ENCODE measurements at regions not wholly inside any gene's neighbourhood (a gene's known extent, or its start where the extent isn't known, plus 50 kb on each side); places are given as distances from the start of the nearest gene placed in this dataset.

DNA sequence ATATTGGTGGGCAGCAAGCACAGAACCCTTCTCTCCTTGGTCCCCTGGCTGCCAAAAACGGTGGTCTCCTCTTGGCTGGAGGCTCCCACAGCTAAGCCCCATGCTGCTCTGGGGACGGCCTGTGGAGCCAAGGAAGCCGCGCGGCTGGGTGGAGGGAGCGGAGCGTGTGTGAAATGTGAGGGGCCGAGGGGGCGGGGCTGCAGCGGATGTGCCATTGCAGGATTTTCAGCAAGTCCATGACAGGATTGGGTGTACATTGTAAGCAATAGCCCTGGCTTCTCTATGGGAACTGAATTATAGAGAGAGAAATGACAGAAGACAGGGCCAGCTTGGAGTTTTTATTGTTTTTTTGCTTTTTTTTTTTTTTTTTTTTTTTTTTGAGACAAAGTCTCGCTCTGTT, 336.5 kb downstream of the DIRAS2 start:
- Histone ChIP-seq H3K36me3 (no peaks in the 10 kb centered on the region), H3K4me1 (no peaks in the 10 kb centered on the region), H3K4me3 (no peak overlapping the region), H3K27ac (no peak overlapping the region), H3K27me3 (no peaks in the 10 kb centered on the region), H3K9me3 (no peaks in the 10 kb centered on the region)
- peak in 3 of 4 donors; percentile 44 to 69 (median 66) for DNase-seq
- TF ChIP-seq, protein P1, sequence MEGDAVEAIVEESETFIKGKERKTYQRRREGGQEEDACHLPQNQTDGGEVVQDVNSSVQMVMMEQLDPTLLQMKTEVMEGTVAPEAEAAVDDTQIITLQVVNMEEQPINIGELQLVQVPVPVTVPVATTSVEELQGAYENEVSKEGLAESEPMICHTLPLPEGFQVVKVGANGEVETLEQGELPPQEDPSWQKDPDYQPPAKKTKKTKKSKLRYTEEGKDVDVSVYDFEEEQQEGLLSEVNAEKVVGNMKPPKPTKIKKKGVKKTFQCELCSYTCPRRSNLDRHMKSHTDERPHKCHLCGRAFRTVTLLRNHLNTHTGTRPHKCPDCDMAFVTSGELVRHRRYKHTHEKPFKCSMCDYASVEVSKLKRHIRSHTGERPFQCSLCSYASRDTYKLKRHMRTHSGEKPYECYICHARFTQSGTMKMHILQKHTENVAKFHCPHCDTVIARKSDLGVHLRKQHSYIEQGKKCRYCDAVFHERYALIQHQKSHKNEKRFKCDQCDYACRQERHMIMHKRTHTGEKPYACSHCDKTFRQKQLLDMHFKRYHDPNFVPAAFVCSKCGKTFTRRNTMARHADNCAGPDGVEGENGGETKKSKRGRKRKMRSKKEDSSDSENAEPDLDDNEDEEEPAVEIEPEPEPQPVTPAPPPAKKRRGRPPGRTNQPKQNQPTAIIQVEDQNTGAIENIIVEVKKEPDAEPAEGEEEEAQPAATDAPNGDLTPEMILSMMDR (IDR thresholded peaks at IDR 0.05) = no peak
- ATAC-seq = no peak
- intact Hi-C loops (cut with DNase I) = no loop called here

DNA sequence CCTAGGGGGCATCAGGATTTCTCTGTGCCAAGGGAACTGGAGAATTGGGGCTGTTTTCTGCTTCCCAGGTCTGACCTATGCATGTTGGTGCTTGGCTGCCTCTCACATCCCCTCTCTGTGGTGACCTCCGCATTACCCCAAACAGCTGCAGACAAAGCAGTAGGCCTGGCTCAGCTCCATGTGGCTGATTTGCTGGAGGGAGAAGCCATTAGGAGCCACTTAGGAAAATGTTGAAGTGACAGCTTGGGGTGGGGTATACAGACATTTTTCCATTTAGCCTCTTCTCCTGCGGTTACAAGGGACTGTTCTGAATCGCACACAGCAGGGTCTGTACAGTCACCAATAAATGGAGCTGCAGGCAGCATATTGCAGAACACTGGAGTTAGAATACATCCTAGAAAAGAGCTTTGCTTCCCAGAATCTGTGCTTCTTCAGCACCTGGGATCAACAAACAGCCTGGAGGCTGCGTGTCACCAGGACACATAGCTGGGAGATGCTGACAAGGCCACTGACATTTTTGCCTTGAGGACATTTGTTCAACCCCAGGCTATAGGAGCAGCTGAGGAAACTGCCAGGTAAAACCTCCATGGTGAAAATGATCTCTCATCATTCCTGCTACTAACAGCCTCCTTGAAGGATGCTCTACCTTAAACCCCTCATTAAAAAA, 335.3 kb downstream of the DIRAS2 start:
- H3K4me1 ChIP-seq = no peaks in the 10 kb centered on the region

DNA sequence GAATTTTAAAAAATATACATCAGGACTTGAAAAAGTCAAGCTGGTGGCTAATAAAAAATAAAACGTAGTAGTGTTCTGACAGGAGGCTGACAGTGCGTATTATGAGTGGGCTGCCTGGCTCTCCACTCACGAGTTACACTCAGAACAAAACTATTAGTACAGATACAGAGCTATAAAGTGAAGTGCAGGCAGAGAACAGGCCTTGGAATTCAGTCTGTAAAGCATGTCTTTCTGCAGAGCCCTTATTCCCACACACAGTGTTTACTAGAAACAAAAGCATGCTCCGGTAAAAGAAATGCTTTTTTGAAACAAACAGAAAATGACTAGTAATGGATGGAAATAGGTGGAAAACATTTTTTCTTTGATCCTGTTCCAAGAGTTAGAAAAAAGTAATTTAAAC, 334.7 kb downstream of the DIRAS2 start:
- DNase-seq = no peak

More for the DNA sequence above, 335.3 kb downstream of the DIRAS2 start:
- peak in 2 of 4 donors; percentile 82 to 87 for DNase-seq
- no peak for ATAC-seq
- H3K27ac ChIP-seq = no peak overlapping the region
- H3K4me3 ChIP-seq = no peak overlapping the region
- no peaks in the 10 kb centered on the region for H3K9me3 ChIP-seq
- intact Hi-C loops (cut with DNase I) = no loop called here
- TF ChIP-seq, protein P1 (IDR thresholded peaks at IDR 0.05) = no peak
- H3K27me3 ChIP-seq = no peaks in the 10 kb centered on the region
- H3K36me3 ChIP-seq = no peaks in the 10 kb centered on the region

DNA sequence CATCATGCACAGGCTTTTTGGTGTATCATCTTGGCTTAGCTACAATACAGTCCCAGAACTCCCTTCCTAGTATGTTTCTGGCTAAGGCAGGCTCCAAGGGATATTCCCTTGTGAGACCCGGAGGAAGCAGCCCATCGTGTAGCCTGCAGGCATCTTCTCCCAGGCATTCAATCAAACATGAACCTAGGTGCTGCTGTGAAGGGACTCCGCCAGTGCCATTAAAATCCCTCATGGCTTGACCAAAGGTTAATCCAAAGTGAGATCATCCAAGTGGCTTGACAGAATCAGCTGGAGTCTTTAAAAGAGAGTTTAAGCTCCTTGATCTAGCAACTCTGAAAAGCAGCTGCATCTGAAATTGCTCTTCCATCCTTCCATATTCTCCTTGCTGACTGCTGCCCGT, 333.9 kb downstream of the DIRAS2 start:
- no peak overlapping the region for H3K27ac ChIP-seq
- intact Hi-C loops (cut with DNase I) = no loop called here
- no peak for DNase-seq

More for the DNA sequence above, 334.7 kb downstream of the DIRAS2 start:
- no peaks in the 10 kb centered on the region for H3K4me1 ChIP-seq
- H3K4me3 ChIP-seq = no peak overlapping the region
- no peaks in the 10 kb centered on the region for H3K27me3 ChIP-seq
- H3K36me3 ChIP-seq = no peaks in the 10 kb centered on the region
- H3K9me3 ChIP-seq = no peaks in the 10 kb centered on the region
- ATAC-seq = no peak
- TF ChIP-seq, protein P1 (IDR thresholded peaks at IDR 0.05) = no peak
- intact Hi-C loops (cut with DNase I) = no loop called here
- H3K27ac ChIP-seq = no peak overlapping the region

DNA sequence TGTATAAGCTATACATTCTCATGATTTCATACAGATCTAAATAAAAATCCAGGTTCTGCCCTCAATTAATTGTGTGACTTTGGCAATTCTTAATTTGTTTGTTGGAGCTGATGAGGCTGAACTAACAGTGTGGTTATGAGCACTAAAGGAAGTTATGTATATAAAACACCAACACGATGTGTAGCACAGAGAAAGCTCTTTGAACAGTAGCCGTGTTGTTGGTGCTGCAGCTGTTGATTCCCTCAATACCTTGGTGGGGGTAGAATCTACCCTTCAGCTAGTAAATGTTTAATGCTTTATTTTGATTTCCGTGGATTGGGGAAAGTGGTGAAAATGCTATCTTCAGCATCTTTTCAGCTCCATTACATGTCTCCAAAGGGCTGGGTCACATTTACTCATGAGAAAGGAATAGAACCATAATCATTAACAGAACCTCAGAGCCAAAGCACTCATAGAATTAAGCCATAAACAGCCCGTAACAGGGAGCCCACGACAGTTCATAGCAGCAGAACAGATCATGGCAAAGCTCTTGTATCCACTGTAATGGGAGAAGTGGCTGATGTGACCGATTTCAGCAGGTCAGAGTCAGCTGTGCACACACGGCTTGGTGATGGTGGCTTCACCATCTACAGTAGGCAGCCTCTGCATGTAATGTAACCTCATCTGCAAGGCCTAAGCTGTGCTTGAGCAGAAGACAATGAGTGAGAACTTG, 332.7 kb downstream of the DIRAS2 start:
- no peak for DNase-seq
- TF ChIP-seq, protein P1 (IDR thresholded peaks at IDR 0.05) = no peak
- H3K4me1 ChIP-seq = no peaks in the 10 kb centered on the region
- H3K9me3 ChIP-seq = no peaks in the 10 kb centered on the region
- no peak overlapping the region for H3K27ac ChIP-seq
- no peak overlapping the region for H3K4me3 ChIP-seq
- intact Hi-C loops (cut with DNase I) = no loop called here
- ATAC-seq = no peak
- H3K27me3 ChIP-seq = no peaks in the 10 kb centered on the region
- no peaks in the 10 kb centered on the region for H3K36me3 ChIP-seq

More for the DNA sequence above, 333.9 kb downstream of the DIRAS2 start:
- TF ChIP-seq, protein P1 (IDR thresholded peaks at IDR 0.05) = no peak
- Histone ChIP-seq H3K4me1 (no peaks in the 10 kb centered on the region), H3K36me3 (no peaks in the 10 kb centered on the region), H3K27me3 (no peaks in the 10 kb centered on the region), H3K9me3 (no peaks in the 10 kb centered on the region), H3K4me3 (no peak overlapping the region)
- no peak for ATAC-seq
